PC-3 (cell line): ENCODE measurements at regions not wholly inside any gene's neighbourhood (a gene's known extent, or its start where the extent isn't known, plus 50 kb on each side); places are given as distances from the start of the nearest gene placed in this dataset.

Experiments used
- EZH2 ChIP-seq: fragments of 300-600 bp; sonication (generic); IDR thresholded peaks from one replicate; pipeline ENCODE4 v1.6.1; 2017; ENCODE audit warnings: antibody characterized with exemption, mild to moderate bottlenecking, low read length; ENCODE audit not compliant: unreplicated experiment
- EZH2phosphoT487 ChIP-seq: fragments of 300-600 bp; sonication (generic); IDR thresholded peaks from 2 replicates; pipeline ENCODE4 v1.6.1; 2018; ENCODE audit warnings: mild to moderate bottlenecking, antibody characterized with exemption, low read length, borderline replicate concordance
- TF ChIP-seq, protein P1 (sequence below): fragments of 300-600 bp; sonication (generic); conservative IDR thresholded peaks from 2 replicates; pipeline ENCODE4 v1.5.1; 2017; ENCODE audit warnings: antibody characterized with exemption, low read depth, mild to moderate bottlenecking, low read length

DNA sequence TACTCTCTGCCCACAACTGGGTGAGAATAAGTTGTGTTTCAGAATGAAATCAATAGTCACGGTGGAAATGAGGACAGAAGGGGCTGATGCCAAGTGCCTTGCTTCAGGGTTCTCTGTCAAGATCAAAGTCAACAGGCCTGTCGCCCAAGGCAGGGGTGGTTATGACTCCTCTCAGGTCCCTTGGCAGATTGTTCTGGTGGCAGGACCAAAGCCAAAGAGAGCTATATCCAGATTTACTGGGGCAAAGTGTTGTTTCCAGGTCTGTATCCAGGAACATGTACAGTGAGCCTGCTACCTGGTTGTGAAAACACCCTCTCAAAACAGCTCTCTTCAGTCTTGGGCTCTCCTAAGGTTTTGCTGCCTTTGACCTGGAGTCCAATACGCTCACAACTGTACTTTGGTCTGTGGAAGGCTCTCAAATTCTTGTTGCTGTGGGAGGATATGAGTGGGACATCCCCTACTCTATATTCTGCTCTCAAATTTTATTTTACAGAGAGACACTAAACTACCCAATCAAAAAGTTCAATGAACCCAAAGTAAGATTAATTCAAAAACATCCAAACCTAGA lies 175.1 kb upstream of the ETV3 start:
- TF ChIP-seq, protein P1, sequence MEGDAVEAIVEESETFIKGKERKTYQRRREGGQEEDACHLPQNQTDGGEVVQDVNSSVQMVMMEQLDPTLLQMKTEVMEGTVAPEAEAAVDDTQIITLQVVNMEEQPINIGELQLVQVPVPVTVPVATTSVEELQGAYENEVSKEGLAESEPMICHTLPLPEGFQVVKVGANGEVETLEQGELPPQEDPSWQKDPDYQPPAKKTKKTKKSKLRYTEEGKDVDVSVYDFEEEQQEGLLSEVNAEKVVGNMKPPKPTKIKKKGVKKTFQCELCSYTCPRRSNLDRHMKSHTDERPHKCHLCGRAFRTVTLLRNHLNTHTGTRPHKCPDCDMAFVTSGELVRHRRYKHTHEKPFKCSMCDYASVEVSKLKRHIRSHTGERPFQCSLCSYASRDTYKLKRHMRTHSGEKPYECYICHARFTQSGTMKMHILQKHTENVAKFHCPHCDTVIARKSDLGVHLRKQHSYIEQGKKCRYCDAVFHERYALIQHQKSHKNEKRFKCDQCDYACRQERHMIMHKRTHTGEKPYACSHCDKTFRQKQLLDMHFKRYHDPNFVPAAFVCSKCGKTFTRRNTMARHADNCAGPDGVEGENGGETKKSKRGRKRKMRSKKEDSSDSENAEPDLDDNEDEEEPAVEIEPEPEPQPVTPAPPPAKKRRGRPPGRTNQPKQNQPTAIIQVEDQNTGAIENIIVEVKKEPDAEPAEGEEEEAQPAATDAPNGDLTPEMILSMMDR, result no peak
- TF ChIP-seq EZH2 (no peak), EZH2phosphoT487 (no peak)
